ENCODE measurements at regions not wholly inside any gene's neighbourhood (a gene's known extent, or its start where the extent isn't known, plus 50 kb on each side); places are given as distances from the start of the nearest gene placed in this dataset.

DNA sequence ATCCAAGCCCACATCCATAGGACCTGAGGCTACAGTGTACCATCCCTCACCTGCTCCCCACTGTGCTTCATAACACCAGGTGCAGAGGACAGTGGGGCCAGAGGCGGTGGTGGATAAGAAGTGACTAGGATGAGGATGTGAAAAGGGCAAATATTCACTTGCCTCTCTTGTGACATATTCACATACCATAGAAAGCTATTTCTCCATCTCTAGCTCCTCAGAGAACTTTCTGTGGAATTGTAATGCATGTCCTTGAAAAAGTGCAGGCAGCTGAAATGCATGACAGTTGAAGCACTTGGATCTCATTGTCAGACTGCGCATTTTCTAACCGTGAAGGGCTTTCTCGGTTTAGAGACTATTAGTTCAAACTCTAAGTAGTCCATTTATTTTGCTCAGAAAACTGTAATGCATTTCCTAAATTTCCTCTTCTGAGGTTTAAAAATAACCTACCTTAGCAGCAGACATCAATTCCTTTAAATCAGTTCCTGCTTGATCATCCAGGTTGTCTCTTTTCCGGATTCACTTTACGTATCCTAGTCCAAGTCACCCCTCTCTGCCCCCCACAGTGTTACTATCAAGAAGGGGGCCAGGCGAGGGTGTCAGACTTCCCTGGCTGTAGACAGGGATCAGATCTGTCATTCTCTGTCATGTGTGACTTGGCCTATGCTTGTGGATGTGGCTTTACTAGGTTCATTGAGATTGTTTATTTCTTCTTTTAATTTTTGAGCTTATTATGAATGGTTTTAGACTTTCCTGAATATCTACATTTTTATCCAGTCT is 984.0 kb upstream of the TMEM132C start:
- DNase-seq = no peak
- H3K4me3 ChIP-seq (ENCODE audit: low read depth, low read length) = no peak overlapping the region
- H3K27ac ChIP-seq = no peak overlapping the region

DNA sequence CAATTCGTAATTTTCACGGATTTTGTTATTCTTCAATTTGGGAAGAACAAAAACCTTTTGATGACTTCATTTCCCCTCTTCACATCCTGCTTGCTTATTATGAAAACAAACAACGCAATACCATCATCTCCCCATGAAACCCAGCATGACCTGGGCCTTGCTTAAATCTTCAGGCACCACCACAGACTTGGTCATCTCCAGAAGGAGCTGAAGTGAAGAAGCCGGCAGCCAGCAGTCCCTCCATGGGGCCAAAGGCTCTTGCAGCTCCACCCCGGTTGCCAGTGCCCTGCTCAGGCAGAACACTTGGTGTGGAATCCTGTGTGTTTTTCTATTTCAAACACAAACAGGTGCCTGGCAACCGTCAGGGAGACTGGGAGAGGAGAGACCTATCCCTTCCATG is 982.9 kb upstream of the TMEM132C start:
- H3K36me3 ChIP-seq = no peaks in the 10 kb centered on the region
- no peak overlapping the region for H3K4me3 ChIP-seq (ENCODE audit: low read depth, low read length)
- H3K27ac ChIP-seq = no peak overlapping the region
- H3K27me3 ChIP-seq (ENCODE audit: insufficient read depth, low read depth, severe bottlenecking) = peaks cover 3% of the 10 kb centered on the region
- TF ChIP-seq, protein P1, sequence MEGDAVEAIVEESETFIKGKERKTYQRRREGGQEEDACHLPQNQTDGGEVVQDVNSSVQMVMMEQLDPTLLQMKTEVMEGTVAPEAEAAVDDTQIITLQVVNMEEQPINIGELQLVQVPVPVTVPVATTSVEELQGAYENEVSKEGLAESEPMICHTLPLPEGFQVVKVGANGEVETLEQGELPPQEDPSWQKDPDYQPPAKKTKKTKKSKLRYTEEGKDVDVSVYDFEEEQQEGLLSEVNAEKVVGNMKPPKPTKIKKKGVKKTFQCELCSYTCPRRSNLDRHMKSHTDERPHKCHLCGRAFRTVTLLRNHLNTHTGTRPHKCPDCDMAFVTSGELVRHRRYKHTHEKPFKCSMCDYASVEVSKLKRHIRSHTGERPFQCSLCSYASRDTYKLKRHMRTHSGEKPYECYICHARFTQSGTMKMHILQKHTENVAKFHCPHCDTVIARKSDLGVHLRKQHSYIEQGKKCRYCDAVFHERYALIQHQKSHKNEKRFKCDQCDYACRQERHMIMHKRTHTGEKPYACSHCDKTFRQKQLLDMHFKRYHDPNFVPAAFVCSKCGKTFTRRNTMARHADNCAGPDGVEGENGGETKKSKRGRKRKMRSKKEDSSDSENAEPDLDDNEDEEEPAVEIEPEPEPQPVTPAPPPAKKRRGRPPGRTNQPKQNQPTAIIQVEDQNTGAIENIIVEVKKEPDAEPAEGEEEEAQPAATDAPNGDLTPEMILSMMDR (IDR thresholded peaks at IDR 0.05; ENCODE audit: low read depth, low read length) = no peak
- no peak for DNase-seq
- H3K9me3 ChIP-seq (ENCODE audit: severe bottlenecking) = no peaks in the 10 kb centered on the region

More for the DNA sequence above, 984.0 kb upstream of the TMEM132C start:
- Histone ChIP-seq H3K36me3 (no peaks in the 10 kb centered on the region), H3K9me3 (ENCODE audit: severe bottlenecking) (no peaks in the 10 kb centered on the region), H3K27me3 (ENCODE audit: insufficient read depth, low read depth, severe bottlenecking) (peaks cover 3% of the 10 kb centered on the region)
- TF ChIP-seq, protein P1 (IDR thresholded peaks at IDR 0.05; ENCODE audit: low read depth, low read length) = no peak

DNA sequence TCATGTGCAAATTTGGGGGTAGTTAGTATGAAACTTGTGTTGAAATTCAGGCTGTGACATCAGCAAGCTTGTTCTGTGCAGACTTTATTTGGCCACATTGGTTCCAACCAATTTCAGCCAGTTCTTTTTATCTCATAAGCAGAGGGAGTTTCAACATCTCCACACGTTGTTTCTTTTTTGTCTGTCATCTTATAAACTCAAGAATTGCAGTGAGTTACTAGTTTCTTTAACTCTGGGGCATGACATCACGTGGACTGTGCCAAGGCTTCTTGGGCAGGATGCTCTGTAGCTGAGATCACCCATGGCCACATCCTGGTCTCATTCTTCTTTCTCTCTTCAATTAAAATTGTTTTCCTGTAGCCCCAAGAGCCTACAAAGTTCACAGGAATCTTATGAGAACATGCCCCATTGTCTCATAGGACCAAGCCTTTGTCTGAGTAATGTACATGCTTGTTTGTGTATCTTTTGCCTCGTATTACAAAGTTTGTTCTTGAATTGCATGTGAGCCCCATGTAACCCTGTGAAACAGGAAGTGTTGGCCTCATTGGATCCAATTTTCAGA is 982.0 kb upstream of the TMEM132C start:
- TF ChIP-seq, protein P1 (IDR thresholded peaks at IDR 0.05; ENCODE audit: low read depth, low read length) = no peak
- H3K9me3 ChIP-seq (ENCODE audit: severe bottlenecking) = no peaks in the 10 kb centered on the region
- no peaks in the 10 kb centered on the region for H3K36me3 ChIP-seq
- H3K27ac ChIP-seq = no peak overlapping the region
- H3K4me3 ChIP-seq (ENCODE audit: low read depth, low read length) = no peak overlapping the region
- no peaks in the 10 kb centered on the region for H3K27me3 ChIP-seq (ENCODE audit: insufficient read depth, low read depth, severe bottlenecking)
- no peak for DNase-seq

DNA sequence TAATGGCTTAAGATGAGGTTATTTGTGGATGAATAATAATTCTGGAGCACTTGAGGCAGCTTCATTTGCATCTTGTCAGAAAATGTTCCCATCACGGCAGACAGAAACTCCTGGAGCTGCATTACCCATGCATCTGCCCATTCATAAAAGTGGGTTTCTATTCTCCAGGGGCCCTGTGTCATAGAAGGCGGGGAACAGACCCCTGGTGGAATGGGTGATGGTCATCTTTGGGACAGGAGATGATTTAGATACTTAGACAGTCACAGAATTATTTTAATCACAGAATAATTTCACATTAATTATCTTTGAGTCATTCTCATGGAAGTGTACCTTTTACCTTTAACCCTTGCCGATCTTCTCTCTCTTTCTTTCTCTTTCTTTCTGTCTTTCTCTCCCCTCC is 980.7 kb upstream of the TMEM132C start:
- no peaks in the 10 kb centered on the region for H3K9me3 ChIP-seq (ENCODE audit: severe bottlenecking)
- TF ChIP-seq, protein P1 (IDR thresholded peaks at IDR 0.05; ENCODE audit: low read depth, low read length) = no peak
- H3K4me3 ChIP-seq (ENCODE audit: low read depth, low read length) = no peak overlapping the region
- no peak for DNase-seq
- no peaks in the 10 kb centered on the region for H3K36me3 ChIP-seq
- no peak overlapping the region for H3K27ac ChIP-seq
- no peaks in the 10 kb centered on the region for H3K27me3 ChIP-seq (ENCODE audit: insufficient read depth, low read depth, severe bottlenecking)

DNA sequence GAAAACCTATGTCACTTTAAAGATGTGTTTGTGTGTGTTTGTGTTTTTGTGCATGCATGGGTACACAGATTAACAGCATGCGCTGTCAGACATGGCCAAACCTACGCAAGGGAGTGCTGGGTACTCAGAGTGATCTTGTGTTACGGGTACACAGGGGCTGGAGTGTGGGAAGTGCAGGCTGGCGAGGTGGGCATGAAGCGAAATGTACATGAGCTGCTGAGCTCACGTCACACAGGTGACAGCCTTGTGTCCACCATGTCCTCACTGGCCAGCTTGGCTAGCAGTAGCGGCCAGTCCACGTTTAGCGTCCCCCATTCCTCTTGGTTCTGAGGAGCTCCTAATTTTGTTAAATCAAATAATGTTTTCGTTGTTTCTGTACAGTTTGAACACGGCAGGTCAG is 979.7 kb upstream of the TMEM132C start:
- no peaks in the 10 kb centered on the region for H3K36me3 ChIP-seq
- H3K4me3 ChIP-seq (ENCODE audit: low read depth, low read length) = no peak overlapping the region
- H3K27ac ChIP-seq = no peak overlapping the region
- no peaks in the 10 kb centered on the region for H3K9me3 ChIP-seq (ENCODE audit: severe bottlenecking)
- TF ChIP-seq, protein P1 (IDR thresholded peaks at IDR 0.05; ENCODE audit: low read depth, low read length) = no peak
- no peak for DNase-seq
- no peaks in the 10 kb centered on the region for H3K27me3 ChIP-seq (ENCODE audit: insufficient read depth, low read depth, severe bottlenecking)
